H1 (cell line): ENCODE measurements at regions not wholly inside any gene's neighbourhood (a gene's known extent, or its start where the extent isn't known, plus 50 kb on each side); places are given as distances from the start of the nearest gene placed in this dataset.

Experiments used
- RAD21 ChIP-seq, 2 experiments: IDR thresholded peaks in 1 of 2; conservative IDR thresholded peaks in 1 of 2; 2 replicates each; pipeline ENCODE4 v1.6.1; 2011; ENCODE audit warnings: low read depth in 2 of 2, low read length in 2 of 2, improper control_type of control experiment in 1 of 2, inconsistent platforms in 1 of 2, mild to moderate bottlenecking in 1 of 2, moderate library complexity in 1 of 2
- TF ChIP-seq, protein P1 (sequence below): IDR thresholded peaks from 2 replicates; pipeline ENCODE4 v1.6.1; 2012; ENCODE audit warnings: low read length, inconsistent platforms

DNA sequence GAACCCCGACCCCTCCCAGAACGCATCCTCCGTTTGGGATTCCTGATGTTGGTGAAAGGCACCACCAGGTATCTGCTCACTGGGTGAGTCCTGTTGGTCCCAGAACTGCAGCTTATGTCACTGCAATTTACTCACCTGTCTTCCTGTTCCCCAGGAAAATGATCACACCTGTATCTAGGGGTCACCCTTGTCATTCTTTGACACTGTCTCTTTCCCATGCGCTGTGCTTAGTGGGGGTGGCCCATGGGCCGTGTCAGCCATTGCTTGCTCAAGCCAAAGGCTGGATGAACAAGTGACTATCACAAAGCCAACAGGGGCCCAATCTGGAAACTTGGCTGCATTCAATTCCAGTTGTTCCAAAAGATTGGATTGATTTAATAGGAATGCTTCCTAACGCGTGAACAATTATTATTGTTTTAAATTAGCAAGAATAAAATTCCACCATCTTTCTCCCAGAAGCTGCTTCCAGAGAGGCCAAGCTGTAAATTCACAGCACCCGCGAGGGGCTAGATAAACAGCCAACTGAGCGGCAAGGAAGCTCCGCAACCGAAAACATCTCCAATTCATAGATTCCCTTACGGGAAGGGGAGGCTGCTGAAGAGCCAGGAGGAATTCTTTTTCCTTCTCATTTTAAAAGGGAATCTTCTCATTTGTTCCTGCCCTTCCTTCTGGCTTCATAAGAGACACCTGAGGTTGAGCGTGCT is 134.8 kb upstream of the ZMIZ1 start:
- TF ChIP-seq RAD21 (IDR thresholded peaks at IDR 0.05 in 1 of 2, conservative IDR thresholded peaks at IDR 0.05 in 1 of 2; ENCODE audit: low read depth in 2 of 2, low read length in 2 of 2) = no peak
- TF ChIP-seq, protein P1, sequence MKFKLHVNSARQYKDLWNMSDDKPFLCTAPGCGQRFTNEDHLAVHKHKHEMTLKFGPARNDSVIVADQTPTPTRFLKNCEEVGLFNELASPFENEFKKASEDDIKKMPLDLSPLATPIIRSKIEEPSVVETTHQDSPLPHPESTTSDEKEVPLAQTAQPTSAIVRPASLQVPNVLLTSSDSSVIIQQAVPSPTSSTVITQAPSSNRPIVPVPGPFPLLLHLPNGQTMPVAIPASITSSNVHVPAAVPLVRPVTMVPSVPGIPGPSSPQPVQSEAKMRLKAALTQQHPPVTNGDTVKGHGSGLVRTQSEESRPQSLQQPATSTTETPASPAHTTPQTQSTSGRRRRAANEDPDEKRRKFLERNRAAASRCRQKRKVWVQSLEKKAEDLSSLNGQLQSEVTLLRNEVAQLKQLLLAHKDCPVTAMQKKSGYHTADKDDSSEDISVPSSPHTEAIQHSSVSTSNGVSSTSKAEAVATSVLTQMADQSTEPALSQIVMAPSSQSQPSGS = no peak
